ENCODE measurements at regions not wholly inside any gene's neighbourhood (a gene's known extent, or its start where the extent isn't known, plus 50 kb on each side); places are given as distances from the start of the nearest gene placed in this dataset.
"Not testable (repeated sequence)": the region's sequence is repeated elsewhere in the genome, so short reads cannot be mapped to it uniquely, and the experiment has no call there.

GRCh38 chr7:56370208-56370872 is 254.1 kb upstream of the NUPR2 start:
- TF ChIP-seq EZH2 (IDR thresholded peaks at IDR 0.05; ENCODE audit: borderline replicate concordance, control insufficient read depth, low read depth, low read length); POLR2AphosphoS5 (IDR thresholded peaks at IDR 0.05; ENCODE audit: low read length); EP300 (IDR thresholded peaks at IDR 0.05; ENCODE audit: borderline replicate concordance in 1 of 2, control insufficient read depth in 1 of 2, low read depth in 2 of 2, low read length in 2 of 2); CBFB (IDR thresholded peaks at IDR 0.05; ENCODE audit: low read depth); MAX (IDR thresholded peaks at IDR 0.05; ENCODE audit: low read depth, low read length); RAD21 (IDR thresholded peaks at IDR 0.05; ENCODE audit: insufficient read depth, low read depth, low read length); BACH1 (IDR thresholded peaks at IDR 0.05; ENCODE audit: borderline replicate concordance); CEBPB (IDR thresholded peaks at IDR 0.05; ENCODE audit: borderline replicate concordance in 1 of 2, low read depth in 2 of 2, low read length in 2 of 2); POLR2AphosphoS2 (IDR thresholded peaks at IDR 0.05; ENCODE audit: low read depth, low read length); CTCF (IDR thresholded peaks at IDR 0.05 in 2 of 3, conservative IDR thresholded peaks at IDR 0.05 in 1 of 3; ENCODE audit: control insufficient read depth in 2 of 3, extremely low read depth in 1 of 3, insufficient read depth in 1 of 3, low read depth in 3 of 3, low read length in 3 of 3); MTA3 (IDR thresholded peaks at IDR 0.05; ENCODE audit: borderline replicate concordance, low read length); TARDBP (IDR thresholded peaks at IDR 0.05; ENCODE audit: borderline replicate concordance); ELK1 (IDR thresholded peaks at IDR 0.05; ENCODE audit: low read depth, low read length): not testable (repeated sequence)

All from GM12878 (cell line).